ENCODE measurements at regions not wholly inside any gene's neighbourhood (a gene's known extent, or its start where the extent isn't known, plus 50 kb on each side); places are given as distances from the start of the nearest gene placed in this dataset.

DNA sequence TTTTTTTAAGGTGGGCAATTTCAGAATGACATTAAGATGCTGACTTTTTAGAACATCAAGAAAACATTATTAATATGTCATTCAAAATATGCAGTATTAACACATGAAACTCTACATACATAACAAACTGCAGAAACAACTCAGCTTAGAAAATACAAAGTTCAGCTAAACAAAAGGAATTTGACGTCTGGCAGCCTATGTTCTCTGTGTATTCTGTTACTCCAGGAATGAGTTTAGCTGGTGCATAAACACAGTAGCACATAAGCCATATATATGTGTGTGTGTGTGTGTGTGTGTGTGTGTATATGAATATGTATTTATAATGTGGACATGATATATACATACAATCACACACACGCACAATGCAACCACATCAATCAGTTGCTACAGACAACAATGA is 413.5 kb upstream of the PSMD7 start:
- RAD21 ChIA-PET (ENCODE audit: unreplicated experiment) = no interaction called here
- no peak for DNase-seq (ENCODE audit: low read depth, low spot score)
- POLR2A ChIA-PET = no interaction called here
- Histone ChIP-seq H3K4me3 (no peak overlapping the region), H3K36me3 (ENCODE audit: control insufficient read depth in 2 of 2, insufficient read depth in 2 of 2, low read length in 1 of 2) (no peaks in the 10 kb centered on the region), H3K4me1 (ENCODE audit: control insufficient read depth, insufficient read depth, low read length) (no peaks in the 10 kb centered on the region), H2AFZ (ENCODE audit: control insufficient read depth, low read depth, low read length) (no peak overlapping the region), H3K4me2 (ENCODE audit: control insufficient read depth, insufficient read depth) (no peak overlapping the region), H3K27me3 (replicated peaks in 1 of 2; ENCODE audit: control insufficient read depth in 2 of 2, insufficient read depth in 2 of 2, low read length in 1 of 2) (no peaks in the 10 kb centered on the region), H3K9ac (ENCODE audit: control insufficient read depth, insufficient read depth, low read length) (no peak overlapping the region), H3K9me3 (replicated peaks; ENCODE audit: control insufficient read depth, insufficient read depth, low read length) (no peaks in the 10 kb centered on the region), H3K79me2 (ENCODE audit: control insufficient read depth, insufficient read depth, low read length) (no peaks in the 10 kb centered on the region), H4K20me1 (ENCODE audit: control insufficient read depth, insufficient read depth) (no peaks in the 10 kb centered on the region), H3K27ac (ENCODE audit: control insufficient read depth, insufficient read depth) (no peak overlapping the region)
- no peak for ATAC-seq
- no peak for FAIRE-seq
- TF ChIP-seq HCFC1 (IDR thresholded peaks at IDR 0.05; ENCODE audit: low read length) (no peak), MXI1 (IDR thresholded peaks at IDR 0.05; ENCODE audit: low read depth, low read length) (no peak), RB1 (IDR thresholded peaks at IDR 0.05; ENCODE audit: borderline replicate concordance) (no peak), FOXK2 (IDR thresholded peaks at IDR 0.05) (no peak), MTA2 (IDR thresholded peaks at IDR 0.05; ENCODE audit: low read depth) (no peak), NFYB (IDR thresholded peaks at IDR 0.05; ENCODE audit: insufficient read depth, low read depth, low read length) (no peak), JUND (IDR thresholded peaks at IDR 0.05; ENCODE audit: low read depth, low read length) (no peak), PBX3 (IDR thresholded peaks at IDR 0.05; ENCODE audit: insufficient replicate concordance, low read depth, low read length) (no peak), KAT2A (conservative IDR thresholded peaks at IDR 0.05; ENCODE audit: control insufficient read depth, low read depth, low read length) (no peak), ZNF384 (IDR thresholded peaks at IDR 0.05; ENCODE audit: borderline replicate concordance, low read depth, low read length) (no peak), LARP7 (IDR thresholded peaks at IDR 0.05) (no peak), SREBF1 (IDR thresholded peaks at IDR 0.05; ENCODE audit: low read length) (no peak)
- TF ChIP-seq, protein P1, sequence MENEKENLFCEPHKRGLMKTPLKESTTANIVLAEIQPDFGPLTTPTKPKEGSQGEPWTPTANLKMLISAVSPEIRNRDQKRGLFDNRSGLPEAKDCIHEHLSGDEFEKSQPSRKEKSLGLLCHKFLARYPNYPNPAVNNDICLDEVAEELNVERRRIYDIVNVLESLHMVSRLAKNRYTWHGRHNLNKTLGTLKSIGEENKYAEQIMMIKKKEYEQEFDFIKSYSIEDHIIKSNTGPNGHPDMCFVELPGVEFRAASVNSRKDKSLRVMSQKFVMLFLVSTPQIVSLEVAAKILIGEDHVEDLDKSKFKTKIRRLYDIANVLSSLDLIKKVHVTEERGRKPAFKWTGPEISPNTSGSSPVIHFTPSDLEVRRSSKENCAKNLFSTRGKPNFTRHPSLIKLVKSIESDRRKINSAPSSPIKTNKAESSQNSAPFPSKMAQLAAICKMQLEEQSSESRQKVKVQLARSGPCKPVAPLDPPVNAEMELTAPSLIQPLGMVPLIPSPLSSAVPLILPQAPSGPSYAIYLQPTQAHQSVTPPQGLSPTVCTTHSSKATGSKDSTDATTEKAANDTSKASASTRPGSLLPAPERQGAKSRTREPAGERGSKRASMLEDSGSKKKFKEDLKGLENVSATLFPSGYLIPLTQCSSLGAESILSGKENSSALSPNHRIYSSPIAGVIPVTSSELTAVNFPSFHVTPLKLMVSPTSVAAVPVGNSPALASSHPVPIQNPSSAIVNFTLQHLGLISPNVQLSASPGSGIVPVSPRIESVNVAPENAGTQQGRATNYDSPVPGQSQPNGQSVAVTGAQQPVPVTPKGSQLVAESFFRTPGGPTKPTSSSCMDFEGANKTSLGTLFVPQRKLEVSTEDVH (IDR thresholded peaks at IDR 0.05; ENCODE audit: low read depth, partially characterized antibody) = no peak
- SMC1A ChIA-PET (ENCODE audit: uncharacterized antibody, unreplicated experiment) = no interaction called here
- in situ Hi-C loops (cut with MboI) = no loop called here
- CTCF ChIA-PET = interaction anchor here (0.8 to 1.5 kb wide), 4 partner anchors 10 to 1056 kb away, joined by 3 to 5 read pairs (median 4); no protein-coding TSS in a partner anchor
- intact Hi-C loops (cut with micrococcal nuclease; ENCODE audit: unreplicated experiment) = loop anchor here (10.0 kb wide), 1 partner anchor 222 kb away; no protein-coding TSS in a partner anchor
- no TSS peak for BruUV-seq (replicated peaks)
- 73% methylated on average over 2 of the region's 2 CpGs for WGBS (ENCODE audit: insufficient coverage, insufficient replicate concordance, low lambda C conversion rate, missing lambda C conversion rate)
